Glutamatergic neuron (in vitro differentiated cells): ENCODE measurements at regions not wholly inside any gene's neighbourhood (a gene's known extent, or its start where the extent isn't known, plus 50 kb on each side); places are given as distances from the start of the nearest gene placed in this dataset.
"Not testable (repeated sequence)": the region's sequence is repeated elsewhere in the genome, so short reads cannot be mapped to it uniquely, and the experiment has no call there.

Experiments used
- DNase-seq: peaks from one replicate; pipeline ENCODE4 v3.0.0; 2022
- H3K27ac Mint-ChIP-seq: one replicate; pipeline ENCODE4 v1.8.0; 2020; ENCODE audit warnings: mild to moderate bottlenecking, mixed read lengths, inconsistent platforms; ENCODE audit not compliant: unreplicated experiment
- H3K27me3 Mint-ChIP-seq: one replicate; pipeline ENCODE4 v1.8.0; 2020; ENCODE audit warnings: mild to moderate bottlenecking, moderate library complexity, mixed read lengths, inconsistent platforms; ENCODE audit not compliant: unreplicated experiment
- H3K36me3 Mint-ChIP-seq: one replicate; pipeline ENCODE4 v1.8.0; 2020; ENCODE audit warnings: mild to moderate bottlenecking, mixed read lengths, inconsistent platforms; ENCODE audit not compliant: unreplicated experiment
- H3K4me1 Mint-ChIP-seq: one replicate; pipeline ENCODE4 v1.8.0; 2020; ENCODE audit warnings: mild to moderate bottlenecking, low read depth, mixed read lengths, inconsistent platforms; ENCODE audit not compliant: unreplicated experiment
- H3K4me3 Mint-ChIP-seq: one replicate; pipeline ENCODE4 v1.8.0; 2020; ENCODE audit warnings: mild to moderate bottlenecking, mixed read lengths, inconsistent platforms; ENCODE audit not compliant: unreplicated experiment
- H3K9me3 Mint-ChIP-seq: one replicate; pipeline ENCODE4 v1.8.0; 2020; ENCODE audit warnings: mild to moderate bottlenecking, moderate library complexity, mixed read lengths, inconsistent platforms; ENCODE audit not compliant: unreplicated experiment
- CTCF ChIP-seq: fragments of 200-600 bp; sonication (generic); IDR thresholded peaks from one replicate; pipeline ENCODE4 v1.5.0; 2021; ENCODE audit not compliant: partially characterized antibody, unreplicated experiment

- Mint-ChIP-seq H3K4me1 (peaks cover 9% of the 10 kb centered on the region), H3K27ac (no peak overlapping the region), H3K4me3 (no peak overlapping the region), H3K27me3 (peaks cover 3% of the 10 kb centered on the region), H3K9me3 (no peaks in the 10 kb centered on the region), H3K36me3 (no peaks in the 10 kb centered on the region)
- no peak for TF ChIP-seq CTCF
- no peak for DNase-seq
Observed at GRCh38 chr18:66005831-66006588, 255.2 kb downstream of the CDH7 start.

GRCh38 chr18:65998971-65999700, 248.3 kb downstream of the CDH7 start:
- not testable (repeated sequence) for H3K36me3 Mint-ChIP-seq, DNase-seq, H3K9me3 Mint-ChIP-seq, H3K27me3 Mint-ChIP-seq, H3K4me3 Mint-ChIP-seq
- Mint-ChIP-seq H3K27ac (peak overlapping the region; percentile 86), H3K4me1 (peaks cover 14% of the 10 kb centered on the region)

DNA sequence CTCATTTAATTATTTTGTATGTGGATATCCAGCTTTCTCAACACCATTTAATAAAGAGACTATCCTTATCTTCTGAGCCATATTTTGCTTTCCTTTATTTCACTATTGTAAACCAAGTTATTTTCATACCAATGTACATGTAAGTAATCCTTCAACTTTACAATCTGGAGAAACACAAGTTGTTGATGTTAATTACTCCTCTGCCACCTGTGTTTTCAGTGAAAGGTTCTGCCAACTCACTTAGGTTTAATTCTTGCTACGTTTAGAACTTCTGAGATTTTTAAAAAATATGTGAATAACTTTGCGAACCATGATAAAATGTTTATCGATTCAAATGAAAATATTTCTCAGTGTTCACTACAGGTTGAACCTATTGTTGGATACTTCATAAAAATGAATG, 244.4 kb downstream of the CDH7 start:
- H3K9me3 Mint-ChIP-seq, result peaks cover 2% of the 10 kb centered on the region
- no peak for TF ChIP-seq CTCF
- H3K4me3 Mint-ChIP-seq, result no peak overlapping the region
- DNase-seq, result no peak
- no peak overlapping the region for H3K27ac Mint-ChIP-seq
- H3K4me1 Mint-ChIP-seq, result peaks cover 5% of the 10 kb centered on the region
- H3K36me3 Mint-ChIP-seq, result no peaks in the 10 kb centered on the region
- H3K27me3 Mint-ChIP-seq, result no peaks in the 10 kb centered on the region

DNA sequence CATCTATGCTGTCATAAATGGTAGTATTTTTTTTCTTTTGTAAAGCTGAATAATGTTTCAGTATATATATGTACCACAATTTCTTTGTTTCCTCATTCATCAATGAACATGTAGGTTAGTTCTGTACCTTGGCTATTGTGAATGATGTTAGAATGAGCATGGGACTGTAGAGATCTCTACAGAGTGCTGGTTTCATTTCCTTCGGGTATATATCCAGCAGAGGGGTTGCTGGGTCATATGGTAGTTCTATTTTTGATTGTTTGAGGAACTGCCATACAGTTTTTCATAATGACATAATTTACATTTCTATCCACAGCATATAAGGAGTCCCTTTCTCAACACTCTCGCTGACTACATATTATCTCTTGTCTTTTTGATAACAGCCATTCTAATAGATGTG, 243.5 kb downstream of the CDH7 start:
- Mint-ChIP-seq H3K36me3 (no peaks in the 10 kb centered on the region), H3K27me3 (no peaks in the 10 kb centered on the region), H3K4me1 (peaks cover 5% of the 10 kb centered on the region), H3K4me3 (no peak overlapping the region), H3K27ac (no peak overlapping the region), H3K9me3 (peaks cover 2% of the 10 kb centered on the region)
- no peak for DNase-seq
- TF ChIP-seq CTCF, result no peak

GRCh38 chr18:65990944-65991708, 240.3 kb downstream of the CDH7 start:
- DNase-seq, result no peak
- Mint-ChIP-seq H3K27me3 (no peaks in the 10 kb centered on the region), H3K4me1 (peaks cover 1% of the 10 kb centered on the region), H3K4me3 (no peak overlapping the region), H3K9me3 (no peaks in the 10 kb centered on the region), H3K27ac (no peak overlapping the region), H3K36me3 (no peaks in the 10 kb centered on the region)
- no peak for TF ChIP-seq CTCF
